ENCODE measurements at regions not wholly inside any gene's neighbourhood (a gene's known extent, or its start where the extent isn't known, plus 50 kb on each side); places are given as distances from the start of the nearest gene placed in this dataset.

DNA sequence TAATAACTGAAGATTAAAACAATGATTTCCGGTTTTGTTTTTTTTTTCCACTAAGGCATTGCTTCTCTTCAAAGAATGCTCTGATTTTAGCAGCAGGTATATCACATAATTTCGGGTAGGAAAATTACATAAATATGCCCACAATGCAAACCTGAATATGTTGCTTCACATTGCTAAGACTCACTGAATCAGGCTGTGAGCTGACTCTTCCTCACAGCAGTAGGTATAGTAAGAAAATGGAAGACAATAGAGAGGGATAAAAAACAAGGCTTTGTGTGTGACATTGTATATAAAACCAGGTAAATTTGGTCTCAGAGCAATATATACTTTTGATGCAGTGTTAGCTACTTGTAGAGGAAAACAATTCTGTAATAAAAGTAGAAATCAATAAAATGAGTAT, 1355.0 kb downstream of the OLFM4 start:
- no peaks in the 10 kb centered on the region for H3K27me3 ChIP-seq (ENCODE audit: control insufficient read depth in 2 of 2, insufficient read depth in 2 of 2, low read length in 2 of 2)
- no peaks in the 10 kb centered on the region for H3K4me1 ChIP-seq (ENCODE audit: control insufficient read depth, extremely low read depth, insufficient read depth, low read length)
- no TSS peak for BruUV-seq (replicated peaks)
- ChIA-PET POLR2A (no interaction called here), CTCF (no interaction called here)
- H3K27ac ChIP-seq (ENCODE audit: insufficient read depth, low read depth, low read length) = no peak overlapping the region
- no peaks in the 10 kb centered on the region for H3K79me2 ChIP-seq (ENCODE audit: control insufficient read depth, insufficient read depth, low read length)
- DNase-seq (ENCODE audit: low read depth, low spot score) = no peak
- H3K36me3 ChIP-seq (ENCODE audit: control insufficient read depth in 2 of 2, extremely low read depth in 1 of 2, insufficient read depth in 2 of 2, low read length in 2 of 2) = no peaks in the 10 kb centered on the region
- TF ChIP-seq JUN (IDR thresholded peaks at IDR 0.05; ENCODE audit: borderline replicate concordance, insufficient read depth, insufficient read length, low read depth) (no peak), GATA2 (IDR thresholded peaks at IDR 0.05; ENCODE audit: insufficient read depth, insufficient read length, low read depth, low read length) (no peak), MYC (IDR thresholded peaks at IDR 0.05; ENCODE audit: low read depth, low read length) (no peak), FOS (IDR thresholded peaks at IDR 0.05; ENCODE audit: borderline replicate concordance, insufficient read depth, low read length) (no peak), POLR2AphosphoS5 (IDR thresholded peaks at IDR 0.05; ENCODE audit: insufficient read depth, low read depth, low read length) (no peak), POLR2A (IDR thresholded peaks at IDR 0.05; ENCODE audit: low read depth, low read length) (no peak)
- H3K9me1 ChIP-seq (replicated peaks; ENCODE audit: control insufficient read depth, extremely low read depth, insufficient read depth, low read length) = no peaks in the 10 kb centered on the region
- H4K20me1 ChIP-seq (replicated peaks; ENCODE audit: control insufficient read depth, extremely low read depth, insufficient read depth, low read length) = no peaks in the 10 kb centered on the region
- no peak overlapping the region for H3K9ac ChIP-seq (replicated peaks; ENCODE audit: extremely low read depth, insufficient read depth, low read length)
- no peak overlapping the region for H3K4me3 ChIP-seq (replicated peaks in 1 of 3; ENCODE audit: insufficient read depth in 1 of 3, low read depth in 1 of 3, low read length in 3 of 3)
- dilution Hi-C loops (cut with MboI; ENCODE audit: extremely low pct_ligation_motif_present, low sequenced_read_pairs) (no loop called here), intact Hi-C loops (cut with micrococcal nuclease) (no loop called here)
- no peak overlapping the region for H2AFZ ChIP-seq (ENCODE audit: low read depth, low read length)
- H3K4me2 ChIP-seq (ENCODE audit: insufficient read depth, low read length) = no peak overlapping the region
- peaks cover 5% of the 10 kb centered on the region for H3K9me3 ChIP-seq (replicated peaks; ENCODE audit: control insufficient read depth, insufficient read depth, low read length)
- no peak for FAIRE-seq

GRCh38 chr13:54387625-54388024, 1359.0 kb downstream of the OLFM4 start:
- POLR2A ChIA-PET = no interaction called here
- dilution Hi-C loops (cut with MboI; ENCODE audit: extremely low pct_ligation_motif_present, low sequenced_read_pairs) = no loop called here

More at GRCh38 chr13:54387625-54388024, 1359.0 kb downstream of the OLFM4 start:
- Histone ChIP-seq H3K4me1 (ENCODE audit: control insufficient read depth, extremely low read depth, insufficient read depth, low read length) (no peaks in the 10 kb centered on the region), H2AFZ (ENCODE audit: low read depth, low read length) (no peak overlapping the region), H3K36me3 (ENCODE audit: control insufficient read depth in 2 of 2, extremely low read depth in 1 of 2, insufficient read depth in 2 of 2, low read length in 2 of 2) (no peaks in the 10 kb centered on the region), H3K79me2 (ENCODE audit: control insufficient read depth, insufficient read depth, low read length) (no peaks in the 10 kb centered on the region), H4K20me1 (replicated peaks; ENCODE audit: control insufficient read depth, extremely low read depth, insufficient read depth, low read length) (no peaks in the 10 kb centered on the region), H3K27ac (ENCODE audit: insufficient read depth, low read depth, low read length) (no peak overlapping the region), H3K9me1 (replicated peaks; ENCODE audit: control insufficient read depth, extremely low read depth, insufficient read depth, low read length) (no peaks in the 10 kb centered on the region), H3K27me3 (ENCODE audit: control insufficient read depth in 2 of 2, insufficient read depth in 2 of 2, low read length in 2 of 2) (no peaks in the 10 kb centered on the region), H3K4me3 (replicated peaks in 1 of 3; ENCODE audit: insufficient read depth in 1 of 3, low read depth in 1 of 3, low read length in 3 of 3) (no peak overlapping the region), H3K4me2 (ENCODE audit: insufficient read depth, low read length) (no peak overlapping the region), H3K9ac (replicated peaks; ENCODE audit: extremely low read depth, insufficient read depth, low read length) (no peak overlapping the region), H3K9me3 (replicated peaks; ENCODE audit: control insufficient read depth, insufficient read depth, low read length) (peaks cover 3% of the 10 kb centered on the region)
- CTCF ChIA-PET = no interaction called here
- TF ChIP-seq MYC (IDR thresholded peaks at IDR 0.05; ENCODE audit: low read depth, low read length) = no peak
- no peak for FAIRE-seq
- intact Hi-C loops (cut with micrococcal nuclease) = no loop called here
- no TSS peak for BruUV-seq (replicated peaks)
- DNase-seq (ENCODE audit: low read depth, low spot score) = no peak
